ENCODE measurements at regions not wholly inside any gene's neighbourhood (a gene's known extent, or its start where the extent isn't known, plus 50 kb on each side); places are given as distances from the start of the nearest gene placed in this dataset.

DNA sequence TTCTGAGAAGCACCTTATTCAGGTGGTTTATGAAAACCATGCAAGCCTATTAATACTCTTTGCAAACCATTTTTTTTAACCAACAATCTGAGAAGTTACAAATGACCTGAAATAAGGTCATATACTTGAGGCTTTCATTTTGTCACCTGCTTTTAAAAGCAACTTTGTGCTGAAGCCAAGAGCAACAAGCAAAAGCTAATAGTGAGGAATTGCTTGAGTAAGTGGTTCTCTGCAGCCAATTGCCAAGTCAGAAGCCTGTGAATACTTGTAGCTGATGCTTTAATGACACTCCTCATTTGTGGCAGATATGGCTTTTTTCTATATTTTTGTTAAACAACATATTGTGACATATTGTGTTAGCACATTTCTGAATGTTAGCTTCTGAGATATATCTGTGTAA is 126.7 kb upstream of the ZNF608 start:
- Histone ChIP-seq H3K79me2 (ENCODE audit: control insufficient read depth, insufficient read depth, low read length) (no peaks in the 10 kb centered on the region), H3K4me3 (no peak overlapping the region), H3K27me3 (replicated peaks in 1 of 2; ENCODE audit: control insufficient read depth in 2 of 2, insufficient read depth in 2 of 2, low read length in 1 of 2) (no peaks in the 10 kb centered on the region), H4K20me1 (ENCODE audit: control insufficient read depth, insufficient read depth) (no peaks in the 10 kb centered on the region), H3K9ac (ENCODE audit: control insufficient read depth, insufficient read depth, low read length) (no peak overlapping the region), H3K4me1 (ENCODE audit: control insufficient read depth, insufficient read depth, low read length) (no peaks in the 10 kb centered on the region), H3K36me3 (ENCODE audit: control insufficient read depth in 2 of 2, insufficient read depth in 2 of 2, low read length in 1 of 2) (no peaks in the 10 kb centered on the region), H3K4me2 (ENCODE audit: control insufficient read depth, insufficient read depth) (no peak overlapping the region), H2AFZ (ENCODE audit: control insufficient read depth, low read depth, low read length) (no peak overlapping the region), H3K9me3 (replicated peaks; ENCODE audit: control insufficient read depth, insufficient read depth, low read length) (no peaks in the 10 kb centered on the region), H3K27ac (ENCODE audit: control insufficient read depth, insufficient read depth) (no peak overlapping the region)
- DNase-seq (ENCODE audit: low read depth, low spot score) (no peak), FAIRE-seq (no peak), ATAC-seq (no peak)
- SMC1A ChIA-PET (ENCODE audit: uncharacterized antibody, unreplicated experiment): interaction anchor here (0.6 to 1.3 kb wide), 6 partner anchors 9 to 962 kb away, joined by 3 to 4 read pairs (median 3); no protein-coding TSS in a partner anchor
- no TSS peak for BruUV-seq (replicated peaks)
- RAD21 ChIA-PET (ENCODE audit: unreplicated experiment): no interaction called here
- POLR2A ChIA-PET: no interaction called here
- CTCF ChIA-PET: no interaction called here
- intact Hi-C loops (cut with micrococcal nuclease; ENCODE audit: unreplicated experiment) (no loop called here), in situ Hi-C loops (cut with MboI) (no loop called here)
- TF ChIP-seq ETV6 (conservative IDR thresholded peaks at IDR 0.05 in 1 of 2, IDR thresholded peaks at IDR 0.05 in 1 of 2; ENCODE audit: borderline replicate concordance in 1 of 2, low read depth in 1 of 2): no peak
- TF ChIP-seq TCF12 (IDR thresholded peaks at IDR 0.05; ENCODE audit: low read depth, low read length): no peak
- no peak for TF ChIP-seq FOXK2 (IDR thresholded peaks at IDR 0.05)
- no peak for TF ChIP-seq SIX5 (IDR thresholded peaks at IDR 0.05; ENCODE audit: low read depth, low read length, severe bottlenecking)
- TF ChIP-seq RAD21 (IDR thresholded peaks at IDR 0.05; ENCODE audit: insufficient read depth, low read depth, low read length): no peak
- TF ChIP-seq CHD1 (IDR thresholded peaks at IDR 0.05; ENCODE audit: low read depth, low read length): no peak
- TF ChIP-seq RCOR1 (conservative IDR thresholded peaks at IDR 0.05; ENCODE audit: low read depth, low read length): no peak
- no peak for TF ChIP-seq BCL11A (IDR thresholded peaks at IDR 0.05; ENCODE audit: low read depth, low read length)
- no peak for TF ChIP-seq SMAD1 (IDR thresholded peaks at IDR 0.05; ENCODE audit: low read depth, partially characterized antibody)
- TF ChIP-seq BMI1 (IDR thresholded peaks at IDR 0.05; ENCODE audit: borderline replicate concordance): no peak
- no peak for TF ChIP-seq RB1 (IDR thresholded peaks at IDR 0.05; ENCODE audit: borderline replicate concordance)
- TF ChIP-seq, protein P1, sequence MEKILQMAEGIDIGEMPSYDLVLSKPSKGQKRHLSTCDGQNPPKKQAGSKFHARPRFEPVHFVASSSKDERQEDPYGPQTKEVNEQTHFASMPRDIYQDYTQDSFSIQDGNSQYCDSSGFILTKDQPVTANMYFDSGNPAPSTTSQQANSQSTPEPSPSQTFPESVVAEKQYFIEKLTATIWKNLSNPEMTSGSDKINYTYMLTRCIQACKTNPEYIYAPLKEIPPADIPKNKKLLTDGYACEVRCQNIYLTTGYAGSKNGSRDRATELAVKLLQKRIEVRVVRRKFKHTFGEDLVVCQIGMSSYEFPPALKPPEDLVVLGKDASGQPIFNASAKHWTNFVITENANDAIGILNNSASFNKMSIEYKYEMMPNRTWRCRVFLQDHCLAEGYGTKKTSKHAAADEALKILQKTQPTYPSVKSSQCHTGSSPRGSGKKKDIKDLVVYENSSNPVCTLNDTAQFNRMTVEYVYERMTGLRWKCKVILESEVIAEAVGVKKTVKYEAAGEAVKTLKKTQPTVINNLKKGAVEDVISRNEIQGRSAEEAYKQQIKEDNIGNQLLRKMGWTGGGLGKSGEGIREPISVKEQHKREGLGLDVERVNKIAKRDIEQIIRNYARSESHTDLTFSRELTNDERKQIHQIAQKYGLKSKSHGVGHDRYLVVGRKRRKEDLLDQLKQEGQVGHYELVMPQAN (conservative IDR thresholded peaks at IDR 0.05): no peak
- TF ChIP-seq TCF3 (IDR thresholded peaks at IDR 0.05; ENCODE audit: borderline replicate concordance, insufficient read depth, low read depth, low read length): no peak
- TF ChIP-seq EP300 (IDR thresholded peaks at IDR 0.05; ENCODE audit: borderline replicate concordance in 1 of 2, control insufficient read depth in 1 of 2, low read depth in 2 of 2, low read length in 2 of 2): no peak
- TF ChIP-seq, protein P2, sequence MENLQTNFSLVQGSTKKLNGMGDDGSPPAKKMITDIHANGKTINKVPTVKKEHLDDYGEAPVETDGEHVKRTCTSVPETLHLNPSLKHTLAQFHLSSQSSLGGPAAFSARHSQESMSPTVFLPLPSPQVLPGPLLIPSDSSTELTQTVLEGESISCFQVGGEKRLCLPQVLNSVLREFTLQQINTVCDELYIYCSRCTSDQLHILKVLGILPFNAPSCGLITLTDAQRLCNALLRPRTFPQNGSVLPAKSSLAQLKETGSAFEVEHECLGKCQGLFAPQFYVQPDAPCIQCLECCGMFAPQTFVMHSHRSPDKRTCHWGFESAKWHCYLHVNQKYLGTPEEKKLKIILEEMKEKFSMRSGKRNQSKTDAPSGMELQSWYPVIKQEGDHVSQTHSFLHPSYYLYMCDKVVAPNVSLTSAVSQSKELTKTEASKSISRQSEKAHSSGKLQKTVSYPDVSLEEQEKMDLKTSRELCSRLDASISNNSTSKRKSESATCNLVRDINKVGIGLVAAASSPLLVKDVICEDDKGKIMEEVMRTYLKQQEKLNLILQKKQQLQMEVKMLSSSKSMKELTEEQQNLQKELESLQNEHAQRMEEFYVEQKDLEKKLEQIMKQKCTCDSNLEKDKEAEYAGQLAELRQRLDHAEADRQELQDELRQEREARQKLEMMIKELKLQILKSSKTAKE (IDR thresholded peaks at IDR 0.05; ENCODE audit: low read depth, poor library complexity, severe bottlenecking): no peak

Data from GM12878 (cell line).